ENCODE measurements at regions not wholly inside any gene's neighbourhood (a gene's known extent, or its start where the extent isn't known, plus 50 kb on each side); places are given as distances from the start of the nearest gene placed in this dataset.

- TF ChIP-seq POLR2AphosphoS5 (IDR thresholded peaks at IDR 0.05; ENCODE audit: low read depth, low read length) (no peak), SIN3A (IDR thresholded peaks at IDR 0.05; ENCODE audit: borderline replicate concordance, insufficient read depth, low read depth, low read length) (no peak), CTCF (IDR thresholded peaks at IDR 0.05) (no peak), TCF7L2 (IDR thresholded peaks at IDR 0.05; ENCODE audit: low read depth, low read length) (no peak), REST (IDR thresholded peaks at IDR 0.05; ENCODE audit: insufficient read depth in 1 of 2, low read depth in 2 of 2, low read length in 1 of 2) (no peak)
Measured at GRCh38 chr4:102196221-102196620, 149.1 kb downstream of the SLC39A8 start.
